Breast epithelium (tissue), 4 donors: ENCODE measurements at regions not wholly inside any gene's neighbourhood (a gene's known extent, or its start where the extent isn't known, plus 50 kb on each side); places are given as distances from the start of the nearest gene placed in this dataset.

Experiments
- DNase-seq, 2 donors: peaks; one replicate each; pipeline ENCODE4 v3.0.0-alpha.2; 2019; ENCODE audit warnings: low spot score in 2 of 2
- H3K27ac ChIP-seq, 2 donors: fragments of 200-600 bp; sonication (generic) in 1 of 2; one replicate each; pipeline ENCODE4 v1.5.1; 2016 to 2019; ENCODE audit warnings: mild to moderate bottlenecking in 1 of 2
- H3K27me3 ChIP-seq, 2 donors: fragments of 200-600 bp; sonication (generic) in 1 of 2; one replicate each; pipeline versions ENCODE4 v1.5.1 to v1.6.0; 2017 to 2019; ENCODE audit warnings: control low read depth in 1 of 2, mild to moderate bottlenecking in 1 of 2
- H3K36me3 ChIP-seq: fragments of 200-600 bp; one replicate; pipeline ENCODE4 v1.5.1; 2019
- H3K4me1 ChIP-seq, 2 donors: fragments of 200-600 bp; sonication (generic); one replicate each; pipeline ENCODE4 v1.5.1; 2016 to 2019; ENCODE audit warnings: control low read depth in 1 of 2
- H3K4me3 ChIP-seq, 3 donors: fragments of 200-600 bp; sonication (generic); 1 replicate in 2 of 3; 2 replicates in 1 of 3; pipeline ENCODE4 v1.5.1; 2016 to 2019; ENCODE audit warnings: mild to moderate bottlenecking in 3 of 3, moderate library complexity in 2 of 3
- H3K9me3 ChIP-seq, 2 donors: fragments of 200-600 bp; sonication (generic) in 1 of 2; one replicate each; pipeline ENCODE4 v1.5.1; 2016 to 2019; ENCODE audit warnings: control low read depth in 1 of 2
- CTCF ChIP-seq, 3 donors: fragments of 450-650 bp; IDR thresholded peaks; one replicate each; pipeline ENCODE4 v1.5.1; 2016 to 2017; ENCODE audit warnings: antibody characterized with exemption in 3 of 3, mild to moderate bottlenecking in 3 of 3, moderate library complexity in 3 of 3
- POLR2A ChIP-seq: fragments of 450-650 bp; IDR thresholded peaks from one replicate; pipeline ENCODE4 v1.6.1; 2016; ENCODE audit warnings: antibody characterized with exemption, mild to moderate bottlenecking, moderate library complexity
- POLR2AphosphoS5 ChIP-seq, 3 donors: sonication (generic); formaldehyde crosslinking; IDR thresholded peaks; one replicate each; pipeline ENCODE4 v1.6.1; 2017; ENCODE audit warnings: antibody characterized with exemption in 3 of 3
- intact Hi-C: fragments of 100-400 bp; cut with DNase I; formaldehyde crosslinking; loops from one replicate; pipeline ENCODE4 v1.15.1; 2023; ENCODE audit warnings: low total_unique reads

- no peaks in the 10 kb centered on the region for H3K4me1 ChIP-seq
- TF ChIP-seq POLR2AphosphoS5 (IDR thresholded peaks at IDR 0.05) (no peak), POLR2A (no peak), CTCF (IDR thresholded peaks at IDR 0.05) (no peak)
- intact Hi-C loops, result no loop called here
- H3K36me3 ChIP-seq, result no peaks in the 10 kb centered on the region
- no peaks in the 10 kb centered on the region for H3K9me3 ChIP-seq
- DNase-seq, result no peak
- no peaks in the 10 kb centered on the region for H3K27me3 ChIP-seq
- no peak overlapping the region for H3K27ac ChIP-seq
- no peak overlapping the region for H3K4me3 ChIP-seq
These were observed 100.9 kb upstream of the CDIN1 start for GRCh38 chr15:36478561-36478960.

GRCh38 chr15:36479200-36479896, 100.1 kb upstream of the CDIN1 start:
- intact Hi-C loops, result no loop called here
- no peak for TF ChIP-seq POLR2AphosphoS5 (IDR thresholded peaks at IDR 0.05)
- no peak for TF ChIP-seq CTCF (IDR thresholded peaks at IDR 0.05)
- TF ChIP-seq POLR2A, result no peak
- Histone ChIP-seq H3K36me3 (no peaks in the 10 kb centered on the region), H3K9me3 (no peaks in the 10 kb centered on the region), H3K4me3 (no peak overlapping the region), H3K4me1 (no peaks in the 10 kb centered on the region), H3K27me3 (no peaks in the 10 kb centered on the region), H3K27ac (no peak overlapping the region)
- DNase-seq, result no peak

GRCh38 chr15:36481156-36481555, 98.3 kb upstream of the CDIN1 start:
- Histone ChIP-seq H3K4me3 (no peak overlapping the region), H3K27me3 (no peaks in the 10 kb centered on the region), H3K27ac (no peak overlapping the region), H3K4me1 (no peaks in the 10 kb centered on the region), H3K36me3 (no peaks in the 10 kb centered on the region), H3K9me3 (no peaks in the 10 kb centered on the region)
- intact Hi-C loops, result no loop called here
- no peak for DNase-seq
- TF ChIP-seq POLR2AphosphoS5 (IDR thresholded peaks at IDR 0.05), result no peak
- no peak for TF ChIP-seq POLR2A
- no peak for TF ChIP-seq CTCF (IDR thresholded peaks at IDR 0.05)

- Histone ChIP-seq H3K27ac (no peak overlapping the region), H3K4me3 (no peak overlapping the region), H3K27me3 (no peaks in the 10 kb centered on the region), H3K4me1 (no peaks in the 10 kb centered on the region), H3K36me3 (no peaks in the 10 kb centered on the region), H3K9me3 (no peaks in the 10 kb centered on the region)
- intact Hi-C loops, result no loop called here
- TF ChIP-seq CTCF (IDR thresholded peaks at IDR 0.05), result no peak
- no peak for TF ChIP-seq POLR2AphosphoS5 (IDR thresholded peaks at IDR 0.05)
- no peak for TF ChIP-seq POLR2A
- no peak for DNase-seq
These were observed 96.0 kb upstream of the CDIN1 start for GRCh38 chr15:36483409-36483808.

- no peaks in the 10 kb centered on the region for H3K27me3 ChIP-seq
- no peak overlapping the region for H3K4me3 ChIP-seq
- no peaks in the 10 kb centered on the region for H3K4me1 ChIP-seq
- DNase-seq, result no peak
- TF ChIP-seq POLR2AphosphoS5 (IDR thresholded peaks at IDR 0.05), result no peak
- TF ChIP-seq CTCF (IDR thresholded peaks at IDR 0.05), result no peak
- TF ChIP-seq POLR2A, result no peak
- H3K36me3 ChIP-seq, result no peaks in the 10 kb centered on the region
- intact Hi-C loops, result no loop called here
- H3K27ac ChIP-seq, result no peak overlapping the region
- H3K9me3 ChIP-seq, result no peaks in the 10 kb centered on the region
These were observed 95.2 kb upstream of the CDIN1 start for GRCh38 chr15:36484038-36484778.
